H9 (cell line): ENCODE measurements at regions not wholly inside any gene's neighbourhood (a gene's known extent, or its start where the extent isn't known, plus 50 kb on each side); places are given as distances from the start of the nearest gene placed in this dataset.

Experiments used
- DNase-seq: peaks from one replicate; pipeline ENCODE4 v3.0.0-alpha.2; 2017
- H2AFZ ChIP-seq: one replicate; pipeline ENCODE4 v1.6.1; 2013; ENCODE audit warnings: mild to moderate bottlenecking, low read length, control low read depth, moderate library complexity
- H2AK5ac ChIP-seq: 2 replicates; pipeline ENCODE4 v1.6.1; 2013; ENCODE audit warnings: low read length, control low read depth, mixed read lengths; ENCODE audit not compliant: insufficient read length
- H2BK120ac ChIP-seq: one replicate; pipeline ENCODE4 v1.6.1; 2013; ENCODE audit warnings: low read depth, mild to moderate bottlenecking, low read length, control low read depth, inconsistent platforms; ENCODE audit not compliant: poor library complexity, severe bottlenecking
- H2BK12ac ChIP-seq: 2 replicates; pipeline ENCODE4 v1.6.1; 2013; ENCODE audit warnings: low read length, control low read depth, mixed read lengths, low read depth; ENCODE audit not compliant: insufficient read length
- H2BK15ac ChIP-seq: 2 replicates; pipeline ENCODE4 v1.6.1; 2013; ENCODE audit warnings: low read depth, low read length, control low read depth
- H2BK20ac ChIP-seq: one replicate; pipeline ENCODE4 v1.6.1; 2013; ENCODE audit warnings: low read depth, mild to moderate bottlenecking, low read length, control low read depth, inconsistent platforms; ENCODE audit not compliant: poor library complexity, severe bottlenecking
- H2BK5ac ChIP-seq: 2 replicates; pipeline ENCODE4 v1.6.1; 2013; ENCODE audit warnings: low read length, control low read depth, mixed read lengths; ENCODE audit not compliant: insufficient read length
- H3K14ac ChIP-seq: 2 replicates; pipeline ENCODE4 v1.6.1; 2013; ENCODE audit warnings: low read length, control low read depth; ENCODE audit not compliant: insufficient read depth
- H3K18ac ChIP-seq: 2 replicates; pipeline ENCODE4 v1.6.1; 2013; ENCODE audit warnings: low read depth, mild to moderate bottlenecking, mixed read lengths, low read length, control low read depth; ENCODE audit not compliant: insufficient read length
- H3K23ac ChIP-seq: 2 replicates; pipeline ENCODE4 v1.6.1; 2013; ENCODE audit warnings: low read length, control low read depth, mixed read lengths, low read depth; ENCODE audit not compliant: insufficient read length
- H3K23me2 ChIP-seq: 2 replicates; pipeline ENCODE4 v1.6.1; 2013; ENCODE audit warnings: low read depth, mild to moderate bottlenecking, mixed read lengths, low read length, control low read depth; ENCODE audit not compliant: insufficient read length, poor library complexity, severe bottlenecking
- H3K27ac ChIP-seq: 2 replicates; pipeline ENCODE4 v1.5.1; 2013; ENCODE audit warnings: low read length, control low read depth, mixed read lengths, low read depth; ENCODE audit not compliant: insufficient read length
- H3K27me3 ChIP-seq: 2 replicates; pipeline ENCODE4 v1.6.1; 2013; ENCODE audit warnings: low read length, control low read depth, inconsistent platforms; ENCODE audit not compliant: insufficient read depth
- H3K4ac ChIP-seq: 2 replicates; pipeline ENCODE4 v1.6.1; 2013; ENCODE audit warnings: low read depth, mild to moderate bottlenecking, control low read depth, inconsistent platforms, low read length, moderate library complexity
- H3K4me1 ChIP-seq: 2 replicates; pipeline ENCODE4 v1.6.1; 2013; ENCODE audit warnings: low read length, control low read depth, inconsistent platforms; ENCODE audit not compliant: insufficient read depth
- H3K4me2 ChIP-seq: 2 replicates; pipeline ENCODE4 v1.6.1; 2013; ENCODE audit warnings: low read length, control low read depth, mixed read lengths; ENCODE audit not compliant: insufficient read length, insufficient read depth
- H3K56ac ChIP-seq: 2 replicates; pipeline ENCODE4 v1.6.1; 2013; ENCODE audit warnings: low read depth, mild to moderate bottlenecking, mixed read lengths, low read length, control low read depth; ENCODE audit not compliant: insufficient read length
- H3K79me1 ChIP-seq: 2 replicates; pipeline ENCODE4 v1.6.1; 2013; ENCODE audit warnings: low read depth, mild to moderate bottlenecking, moderate library complexity, low read length, control low read depth, inconsistent platforms; ENCODE audit not compliant: insufficient read depth, poor library complexity, severe bottlenecking
- H3K79me2 ChIP-seq: 2 replicates; pipeline ENCODE4 v1.6.1; 2013; ENCODE audit warnings: low read length, control low read depth, inconsistent platforms; ENCODE audit not compliant: insufficient read depth
- H3K9ac ChIP-seq: 2 replicates; pipeline ENCODE4 v1.6.1; 2013; ENCODE audit warnings: low read length, control low read depth, mixed read lengths; ENCODE audit not compliant: insufficient read length; ENCODE audit errors: extremely low read depth
- H3K9me3 ChIP-seq: one replicate; pipeline ENCODE4 v1.6.1; 2013; ENCODE audit warnings: low read depth, low read length, inconsistent platforms; ENCODE audit not compliant: control insufficient read depth
- H3T11ph ChIP-seq: one replicate; pipeline ENCODE4 v1.6.1; 2013; ENCODE audit warnings: mild to moderate bottlenecking, low read length, control low read depth, inconsistent platforms
- H4K20me1 ChIP-seq: one replicate; pipeline ENCODE4 v1.6.1; 2013; ENCODE audit not compliant: control insufficient read depth, insufficient read length, insufficient read depth
- H4K5ac ChIP-seq: 2 replicates; pipeline ENCODE4 v1.6.1; 2013; ENCODE audit warnings: low read depth, mild to moderate bottlenecking, mixed read lengths, low read length, control low read depth; ENCODE audit not compliant: insufficient read length
- H4K8ac ChIP-seq: replicated peaks from 2 replicates; pipeline ENCODE4 v1.6.1; 2013; ENCODE audit warnings: low read length, control low read depth, mixed read lengths, low read depth; ENCODE audit not compliant: insufficient read length
- H4K91ac ChIP-seq: 2 replicates; pipeline ENCODE4 v1.6.1; 2013; ENCODE audit warnings: low read depth, mild to moderate bottlenecking, moderate library complexity, mixed read lengths, low read length, control low read depth; ENCODE audit not compliant: insufficient read length
- H3K27ac Mint-ChIP-seq, 3 experiments: 2 replicates in 2 of 3; 3 replicates in 1 of 3; pipeline ENCODE4 v1.8.0; 2020 to 2021; ENCODE audit warnings: mixed read lengths in 3 of 3, mild to moderate bottlenecking in 1 of 3, moderate library complexity in 1 of 3
- H3K27me3 Mint-ChIP-seq: 2 replicates; pipeline ENCODE4 v1.8.0; 2021; ENCODE audit warnings: low read depth, mild to moderate bottlenecking, moderate library complexity, mixed read lengths
- H3K36me3 Mint-ChIP-seq, 3 experiments: 2 replicates in 2 of 3; 3 replicates in 1 of 3; pipeline ENCODE4 v1.8.0; 2020 to 2021; ENCODE audit warnings: low read depth in 3 of 3, mixed read lengths in 3 of 3; ENCODE audit not compliant: insufficient read depth in 1 of 3
- H3K4me1 Mint-ChIP-seq, 2 experiments: 2 replicates each; pipeline ENCODE4 v1.8.0; 2020; ENCODE audit warnings: mixed read lengths in 2 of 2
- H3K4me3 Mint-ChIP-seq, 2 experiments: 2 replicates in 1 of 2; 3 replicates in 1 of 2; pipeline ENCODE4 v1.8.0; 2020 to 2021; ENCODE audit warnings: mild to moderate bottlenecking in 2 of 2, mixed read lengths in 2 of 2, moderate library complexity in 1 of 2
- H3K9me3 Mint-ChIP-seq, 2 experiments: 2 replicates in 1 of 2; 3 replicates in 1 of 2; pipeline ENCODE4 v1.8.0; 2020; ENCODE audit warnings: mild to moderate bottlenecking in 2 of 2, mixed read lengths in 2 of 2, moderate library complexity in 1 of 2
- WGBS: extraction: QIAGEN DNeasy Blood & Tissue Kit; methylation state at CpG from one replicate; pipeline ENCODE4 v1.1.7; 2013; ENCODE audit warnings: missing lambda C conversion rate, low lambda C conversion rate, mixed read lengths; ENCODE audit not compliant: insufficient read length; ENCODE audit errors: extremely low coverage; 5-methylcytosine and 5-hydroxymethylcytosine counted together
- TF ChIP-seq, protein P1 (sequence below): fragments of 200-600 bp; sonication (generic); conservative IDR thresholded peaks from 3 replicates; pipeline ENCODE4 v1.8.0; 2021; ENCODE audit warnings: antibody characterized with exemption, mild to moderate bottlenecking

DNA sequence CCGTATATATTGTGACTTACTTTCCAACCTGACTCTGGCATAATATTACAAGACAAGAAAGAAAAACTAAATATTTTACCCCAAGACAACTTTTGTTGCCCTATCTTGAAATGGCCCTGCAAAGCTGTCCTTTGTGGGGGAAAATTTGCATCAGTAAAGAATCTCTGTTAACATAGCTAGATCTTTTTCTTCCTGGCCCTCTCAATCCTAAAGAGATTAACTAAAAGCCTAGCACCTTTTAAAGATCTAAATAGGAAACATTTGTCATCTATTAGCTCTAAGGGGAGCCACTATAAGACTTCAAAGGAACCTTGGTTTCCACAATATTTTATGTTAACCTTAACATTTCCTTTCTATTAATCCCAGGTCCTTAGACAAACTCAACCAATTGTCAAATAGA is 199.0 kb upstream of the SLITRK3 start:
- H3K4ac ChIP-seq: no peak overlapping the region
- H4K20me1 ChIP-seq: no peaks in the 10 kb centered on the region
- no peaks in the 10 kb centered on the region for H3K23me2 ChIP-seq
- H3K18ac ChIP-seq: no peak overlapping the region
- H3T11ph ChIP-seq: no peak overlapping the region
- H2BK120ac ChIP-seq: no peak overlapping the region
- Mint-ChIP-seq H3K4me3 (no peak overlapping the region), H3K36me3 (no peaks in the 10 kb centered on the region), H3K27me3 (no peaks in the 10 kb centered on the region; the same call in 1 of the 2 replicates), H3K4me1 (peaks cover 17 to 18% of the 10 kb centered on the region in 2 experiments), H3K9me3 (no peaks in the 10 kb centered on the region; a peak in 1 of 5 replicates), H3K27ac (peak overlapping the region in 1 of 3 experiments; percentile 68; a peak in 1 of 7 replicates)
- no peak overlapping the region for H4K91ac ChIP-seq
- no peak overlapping the region for H3K56ac ChIP-seq
- H3K27ac ChIP-seq: no peak overlapping the region
- no peak overlapping the region for H2BK5ac ChIP-seq
- H2BK12ac ChIP-seq: no peak overlapping the region
- H3K79me1 ChIP-seq: no peaks in the 10 kb centered on the region
- no peaks in the 10 kb centered on the region for H3K79me2 ChIP-seq
- H4K8ac ChIP-seq: no peak overlapping the region
- WGBS: no CpG with 5 or more reads among the region's 1 CpG
- TF ChIP-seq, protein P1, sequence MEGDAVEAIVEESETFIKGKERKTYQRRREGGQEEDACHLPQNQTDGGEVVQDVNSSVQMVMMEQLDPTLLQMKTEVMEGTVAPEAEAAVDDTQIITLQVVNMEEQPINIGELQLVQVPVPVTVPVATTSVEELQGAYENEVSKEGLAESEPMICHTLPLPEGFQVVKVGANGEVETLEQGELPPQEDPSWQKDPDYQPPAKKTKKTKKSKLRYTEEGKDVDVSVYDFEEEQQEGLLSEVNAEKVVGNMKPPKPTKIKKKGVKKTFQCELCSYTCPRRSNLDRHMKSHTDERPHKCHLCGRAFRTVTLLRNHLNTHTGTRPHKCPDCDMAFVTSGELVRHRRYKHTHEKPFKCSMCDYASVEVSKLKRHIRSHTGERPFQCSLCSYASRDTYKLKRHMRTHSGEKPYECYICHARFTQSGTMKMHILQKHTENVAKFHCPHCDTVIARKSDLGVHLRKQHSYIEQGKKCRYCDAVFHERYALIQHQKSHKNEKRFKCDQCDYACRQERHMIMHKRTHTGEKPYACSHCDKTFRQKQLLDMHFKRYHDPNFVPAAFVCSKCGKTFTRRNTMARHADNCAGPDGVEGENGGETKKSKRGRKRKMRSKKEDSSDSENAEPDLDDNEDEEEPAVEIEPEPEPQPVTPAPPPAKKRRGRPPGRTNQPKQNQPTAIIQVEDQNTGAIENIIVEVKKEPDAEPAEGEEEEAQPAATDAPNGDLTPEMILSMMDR: no peak
- no peak overlapping the region for H2BK15ac ChIP-seq
- no peaks in the 10 kb centered on the region for H3K4me1 ChIP-seq
- no peak for DNase-seq
- H4K5ac ChIP-seq: no peak overlapping the region
- H2AFZ ChIP-seq: no peak overlapping the region
- H2AK5ac ChIP-seq: no peak overlapping the region
- H3K27me3 ChIP-seq: no peaks in the 10 kb centered on the region
- no peak overlapping the region for H3K14ac ChIP-seq
- H3K9ac ChIP-seq: no peak overlapping the region
- no peak overlapping the region for H3K4me2 ChIP-seq
- H3K23ac ChIP-seq: no peak overlapping the region
- H2BK20ac ChIP-seq: no peak overlapping the region
- no peaks in the 10 kb centered on the region for H3K9me3 ChIP-seq
